HL-60 (cell line): ENCODE measurements at regions not wholly inside any gene's neighbourhood (a gene's known extent, or its start where the extent isn't known, plus 50 kb on each side); places are given as distances from the start of the nearest gene placed in this dataset.

Experiments
- CTCF ChIP-seq: IDR thresholded peaks from one replicate; pipeline ENCODE4 v1.5.1; 2011; ENCODE audit warnings: low read length, control low read depth, inconsistent platforms; ENCODE audit not compliant: insufficient read depth
- POLR2AphosphoS5 ChIP-seq: IDR thresholded peaks from 2 replicates; pipeline ENCODE4 v1.6.1; 2012; ENCODE audit warnings: low read depth
- REST ChIP-seq: IDR thresholded peaks from 2 replicates; pipeline ENCODE4 v1.6.1; 2012; ENCODE audit warnings: low read depth; ENCODE audit not compliant: insufficient replicate concordance

- TF ChIP-seq CTCF (no peak), POLR2AphosphoS5 (no peak), REST (no peak)
Measured at GRCh38 chr7:79735012-79735411, 281.5 kb upstream of the MAGI2 start.
